ENCODE measurements at regions not wholly inside any gene's neighbourhood (a gene's known extent, or its start where the extent isn't known, plus 50 kb on each side); places are given as distances from the start of the nearest gene placed in this dataset.

- DNase-seq (ENCODE audit: low spot score): no peak
- Histone ChIP-seq H3K9me3 (ENCODE audit: low read depth) (no peaks in the 10 kb centered on the region), H3K27me3 (no peaks in the 10 kb centered on the region), H3K79me2 (no peaks in the 10 kb centered on the region), H4K20me1 (ENCODE audit: insufficient read depth, poor library complexity, severe bottlenecking) (no peaks in the 10 kb centered on the region), H3K36me3 (replicated peaks; ENCODE audit: insufficient read depth, low read depth) (no peaks in the 10 kb centered on the region), H3K27ac (no peak overlapping the region), H3K9me2 (replicated peaks; ENCODE audit: insufficient read depth) (no peaks in the 10 kb centered on the region), H3K4me2 (no peak overlapping the region), H3K4me1 (ENCODE audit: insufficient read depth) (no peaks in the 10 kb centered on the region), H3K4me3 (no peak overlapping the region), H2AFZ (no peak overlapping the region)
- TF ChIP-seq EZH2 (IDR thresholded peaks at IDR 0.05; ENCODE audit: borderline replicate concordance) (no peak), EZH2phosphoT487 (IDR thresholded peaks at IDR 0.05; ENCODE audit: low read depth, severe bottlenecking, unreplicated experiment) (no peak)
- TF ChIP-seq, protein P1, sequence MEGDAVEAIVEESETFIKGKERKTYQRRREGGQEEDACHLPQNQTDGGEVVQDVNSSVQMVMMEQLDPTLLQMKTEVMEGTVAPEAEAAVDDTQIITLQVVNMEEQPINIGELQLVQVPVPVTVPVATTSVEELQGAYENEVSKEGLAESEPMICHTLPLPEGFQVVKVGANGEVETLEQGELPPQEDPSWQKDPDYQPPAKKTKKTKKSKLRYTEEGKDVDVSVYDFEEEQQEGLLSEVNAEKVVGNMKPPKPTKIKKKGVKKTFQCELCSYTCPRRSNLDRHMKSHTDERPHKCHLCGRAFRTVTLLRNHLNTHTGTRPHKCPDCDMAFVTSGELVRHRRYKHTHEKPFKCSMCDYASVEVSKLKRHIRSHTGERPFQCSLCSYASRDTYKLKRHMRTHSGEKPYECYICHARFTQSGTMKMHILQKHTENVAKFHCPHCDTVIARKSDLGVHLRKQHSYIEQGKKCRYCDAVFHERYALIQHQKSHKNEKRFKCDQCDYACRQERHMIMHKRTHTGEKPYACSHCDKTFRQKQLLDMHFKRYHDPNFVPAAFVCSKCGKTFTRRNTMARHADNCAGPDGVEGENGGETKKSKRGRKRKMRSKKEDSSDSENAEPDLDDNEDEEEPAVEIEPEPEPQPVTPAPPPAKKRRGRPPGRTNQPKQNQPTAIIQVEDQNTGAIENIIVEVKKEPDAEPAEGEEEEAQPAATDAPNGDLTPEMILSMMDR (IDR thresholded peaks at IDR 0.05; ENCODE audit: poor library complexity): no peak
- 92% methylated on average over 1 of the region's 1 CpG for WGBS (ENCODE audit: low lambda C conversion rate, missing lambda C conversion rate)
Measured at GRCh38 chr4:33628296-33628695, 2616.0 kb downstream of the ARAP2 start.

- H3K9me3 ChIP-seq (ENCODE audit: low read depth): no peaks in the 10 kb centered on the region
- 43% methylated on average over 2 of the region's 2 CpGs for WGBS (ENCODE audit: low lambda C conversion rate, missing lambda C conversion rate)
- no peak overlapping the region for H2AFZ ChIP-seq
- H3K9me2 ChIP-seq (replicated peaks; ENCODE audit: insufficient read depth): no peaks in the 10 kb centered on the region
- no peaks in the 10 kb centered on the region for H3K27me3 ChIP-seq
- TF ChIP-seq, protein P1 (IDR thresholded peaks at IDR 0.05; ENCODE audit: poor library complexity): peak; percentile 53
- TF ChIP-seq EZH2 (IDR thresholded peaks at IDR 0.05; ENCODE audit: borderline replicate concordance) (no peak), EZH2phosphoT487 (IDR thresholded peaks at IDR 0.05; ENCODE audit: low read depth, severe bottlenecking, unreplicated experiment) (no peak)
- no peak overlapping the region for H3K4me2 ChIP-seq
- H4K20me1 ChIP-seq (ENCODE audit: insufficient read depth, poor library complexity, severe bottlenecking): no peaks in the 10 kb centered on the region
- no peaks in the 10 kb centered on the region for H3K36me3 ChIP-seq (replicated peaks; ENCODE audit: insufficient read depth, low read depth)
- H3K79me2 ChIP-seq: no peaks in the 10 kb centered on the region
- no peak overlapping the region for H3K4me3 ChIP-seq
- no peak overlapping the region for H3K27ac ChIP-seq
- no peaks in the 10 kb centered on the region for H3K4me1 ChIP-seq (ENCODE audit: insufficient read depth)
- peak; percentile 36 for DNase-seq (ENCODE audit: low spot score)
Measured at GRCh38 chr4:33649015-33649414, 2595.3 kb downstream of the ARAP2 start.

DNA sequence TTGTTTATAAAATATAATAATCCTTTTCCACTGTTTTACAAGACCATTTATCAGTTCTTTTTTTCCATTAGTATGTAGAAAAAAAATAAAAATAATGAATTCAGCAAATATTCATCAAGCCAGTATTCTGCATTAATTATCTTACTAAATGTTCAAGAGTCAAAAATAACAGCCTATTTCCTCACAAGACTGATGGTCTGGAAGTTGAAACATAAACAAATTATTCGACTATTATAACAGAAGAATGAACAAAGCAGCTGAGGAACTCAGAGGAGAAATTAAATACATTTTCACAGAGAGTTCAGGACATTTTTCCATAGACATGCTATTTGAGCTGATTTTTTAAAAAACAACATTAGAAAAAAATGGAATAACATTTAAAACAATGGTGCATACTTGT lies 2594.8 kb downstream of the ARAP2 start:
- TF ChIP-seq EZH2phosphoT487 (IDR thresholded peaks at IDR 0.05; ENCODE audit: low read depth, severe bottlenecking, unreplicated experiment) (no peak), EZH2 (IDR thresholded peaks at IDR 0.05; ENCODE audit: borderline replicate concordance) (no peak)
- TF ChIP-seq, protein P1 (IDR thresholded peaks at IDR 0.05; ENCODE audit: poor library complexity): no peak
- Histone ChIP-seq H3K27ac (no peak overlapping the region), H3K4me2 (no peak overlapping the region), H4K20me1 (ENCODE audit: insufficient read depth, poor library complexity, severe bottlenecking) (no peaks in the 10 kb centered on the region), H3K36me3 (replicated peaks; ENCODE audit: insufficient read depth, low read depth) (no peaks in the 10 kb centered on the region), H3K4me3 (no peak overlapping the region), H3K9me2 (replicated peaks; ENCODE audit: insufficient read depth) (no peaks in the 10 kb centered on the region), H3K9me3 (ENCODE audit: low read depth) (no peaks in the 10 kb centered on the region), H2AFZ (no peak overlapping the region), H3K4me1 (ENCODE audit: insufficient read depth) (no peaks in the 10 kb centered on the region), H3K27me3 (no peaks in the 10 kb centered on the region), H3K79me2 (no peaks in the 10 kb centered on the region)
- WGBS (ENCODE audit: low lambda C conversion rate, missing lambda C conversion rate): 40% methylated on average over 1 of the region's 1 CpG
- no peak for DNase-seq (ENCODE audit: low spot score)

- TF ChIP-seq, protein P1 (IDR thresholded peaks at IDR 0.05; ENCODE audit: poor library complexity): no peak
- 60% methylated on average over 2 of the region's 2 CpGs for WGBS (ENCODE audit: low lambda C conversion rate, missing lambda C conversion rate)
- no peaks in the 10 kb centered on the region for H4K20me1 ChIP-seq (ENCODE audit: insufficient read depth, poor library complexity, severe bottlenecking)
- no peaks in the 10 kb centered on the region for H3K79me2 ChIP-seq
- H3K4me3 ChIP-seq: no peak overlapping the region
- no peak overlapping the region for H3K27ac ChIP-seq
- H3K4me2 ChIP-seq: no peak overlapping the region
- no peaks in the 10 kb centered on the region for H3K4me1 ChIP-seq (ENCODE audit: insufficient read depth)
- no peaks in the 10 kb centered on the region for H3K9me2 ChIP-seq (replicated peaks; ENCODE audit: insufficient read depth)
- no peaks in the 10 kb centered on the region for H3K36me3 ChIP-seq (replicated peaks; ENCODE audit: insufficient read depth, low read depth)
- no peak for DNase-seq (ENCODE audit: low spot score)
- H2AFZ ChIP-seq: no peak overlapping the region
- H3K27me3 ChIP-seq: no peaks in the 10 kb centered on the region
- no peaks in the 10 kb centered on the region for H3K9me3 ChIP-seq (ENCODE audit: low read depth)
Measured at GRCh38 chr4:33650036-33650435, 2594.3 kb downstream of the ARAP2 start.
